OCI-LY1 (cell line): ENCODE measurements at regions not wholly inside any gene's neighbourhood (a gene's known extent, or its start where the extent isn't known, plus 50 kb on each side); places are given as distances from the start of the nearest gene placed in this dataset.

Experiments
- H2AFZ ChIP-seq: fragments of 200-600 bp; sonication (generic), shearing (Covaris generic); 2 replicates; pipeline ENCODE4 v1.6.0; 2014; ENCODE audit warnings: antibody characterized with exemption, mild to moderate bottlenecking, low read length
- H3F3A ChIP-seq: fragments of 200-600 bp; sonication (generic), shearing (Covaris generic); 2 replicates; pipeline ENCODE4 v1.6.0; 2014; ENCODE audit warnings: mild to moderate bottlenecking, antibody characterized with exemption, low read length, moderate library complexity; ENCODE audit not compliant: insufficient read depth
- H3K27ac ChIP-seq: fragments of 200-600 bp; sonication (generic); 2 replicates; pipeline ENCODE4 v1.5.1; 2014; ENCODE audit warnings: low read length, mixed run types, mild to moderate bottlenecking, low read depth; ENCODE audit not compliant: poor library complexity, severe bottlenecking
- H3K27me3 ChIP-seq: fragments of 200-600 bp; sonication (generic); 2 replicates; pipeline ENCODE4 v1.6.0; 2014; ENCODE audit warnings: antibody characterized with exemption, mild to moderate bottlenecking, low read length, moderate library complexity; ENCODE audit not compliant: insufficient read depth
- H3K36me3 ChIP-seq: fragments of 200-600 bp; sonication (generic); 2 replicates; pipeline ENCODE4 v1.6.1; 2014; ENCODE audit warnings: mild to moderate bottlenecking, antibody characterized with exemption, low read length, moderate library complexity, mixed read lengths; ENCODE audit not compliant: insufficient read depth
- H3K4me1 ChIP-seq: fragments of 200-600 bp; sonication (generic); 2 replicates; pipeline ENCODE4 v1.5.1; 2014; ENCODE audit warnings: mild to moderate bottlenecking, low read length, moderate library complexity; ENCODE audit not compliant: insufficient read depth, severe bottlenecking
- H3K4me2 ChIP-seq: fragments of 200-600 bp; sonication (generic), shearing (Covaris generic); 2 replicates; pipeline ENCODE4 v1.6.1; 2014; ENCODE audit warnings: low read length
- H3K4me3 ChIP-seq: fragments of 200-600 bp; sonication (generic); 2 replicates; pipeline ENCODE4 v1.5.1; 2014; ENCODE audit warnings: low read length, low read depth, mild to moderate bottlenecking, mixed read lengths; ENCODE audit not compliant: poor library complexity, severe bottlenecking
- H3K79me2 ChIP-seq: fragments of 200-600 bp; shearing (Covaris generic); 2 replicates; pipeline ENCODE4 v1.6.1; 2016; ENCODE audit warnings: mixed run types, low read length, mixed read lengths; ENCODE audit not compliant: insufficient read depth
- H3K9ac ChIP-seq: fragments of 200-600 bp; sonication (generic), shearing (Covaris generic); 2 replicates; pipeline ENCODE4 v1.6.1; 2014; ENCODE audit warnings: mild to moderate bottlenecking, low read length, mixed read lengths
- H3K9me2 ChIP-seq: fragments of 200-600 bp; sonication (generic), shearing (Covaris generic); 2 replicates; pipeline ENCODE4 v1.6.1; 2014; ENCODE audit warnings: low read depth, mild to moderate bottlenecking, low read length, mixed read lengths
- H3K9me3 ChIP-seq: fragments of 200-600 bp; shearing (Covaris generic); 2 replicates; pipeline ENCODE4 v1.6.1; 2014; ENCODE audit warnings: low read length, mixed read lengths
- H4K20me1 ChIP-seq: fragments of 200-600 bp; sonication (generic), shearing (Covaris generic); 2 replicates; pipeline ENCODE4 v1.6.0; 2016; ENCODE audit warnings: mild to moderate bottlenecking, low read length; ENCODE audit not compliant: insufficient read depth
- EZH2 ChIP-seq: fragments of 200-600 bp; sonication (generic), shearing (Covaris generic); IDR thresholded peaks from 2 replicates; pipeline ENCODE4 v1.8.0; 2017; ENCODE audit warnings: borderline replicate concordance, mixed run types, mild to moderate bottlenecking, antibody characterized with exemption, low read length, moderate library complexity, mixed read lengths
- TF ChIP-seq, protein P1 (sequence below): fragments of 200-600 bp; sonication (generic), shearing (Covaris generic); IDR thresholded peaks from 2 replicates; pipeline ENCODE4 v1.5.1; 2017; ENCODE audit warnings: mild to moderate bottlenecking, antibody characterized with exemption, low read length, moderate library complexity, mixed read lengths

GRCh38 chr6:119814609-119815400 is 465.2 kb upstream of the MAN1A1 start:
- no peaks in the 10 kb centered on the region for H4K20me1 ChIP-seq
- no peaks in the 10 kb centered on the region for H3K36me3 ChIP-seq
- H3K27ac ChIP-seq = no peak overlapping the region
- H3F3A ChIP-seq = no peaks in the 10 kb centered on the region
- no peak overlapping the region for H2AFZ ChIP-seq
- H3K9me3 ChIP-seq = no peaks in the 10 kb centered on the region
- H3K4me2 ChIP-seq = no peak overlapping the region
- no peaks in the 10 kb centered on the region for H3K79me2 ChIP-seq
- no peak overlapping the region for H3K4me3 ChIP-seq
- no peak overlapping the region for H3K9ac ChIP-seq
- H3K27me3 ChIP-seq = no peaks in the 10 kb centered on the region
- no peak for TF ChIP-seq EZH2
- TF ChIP-seq, protein P1, sequence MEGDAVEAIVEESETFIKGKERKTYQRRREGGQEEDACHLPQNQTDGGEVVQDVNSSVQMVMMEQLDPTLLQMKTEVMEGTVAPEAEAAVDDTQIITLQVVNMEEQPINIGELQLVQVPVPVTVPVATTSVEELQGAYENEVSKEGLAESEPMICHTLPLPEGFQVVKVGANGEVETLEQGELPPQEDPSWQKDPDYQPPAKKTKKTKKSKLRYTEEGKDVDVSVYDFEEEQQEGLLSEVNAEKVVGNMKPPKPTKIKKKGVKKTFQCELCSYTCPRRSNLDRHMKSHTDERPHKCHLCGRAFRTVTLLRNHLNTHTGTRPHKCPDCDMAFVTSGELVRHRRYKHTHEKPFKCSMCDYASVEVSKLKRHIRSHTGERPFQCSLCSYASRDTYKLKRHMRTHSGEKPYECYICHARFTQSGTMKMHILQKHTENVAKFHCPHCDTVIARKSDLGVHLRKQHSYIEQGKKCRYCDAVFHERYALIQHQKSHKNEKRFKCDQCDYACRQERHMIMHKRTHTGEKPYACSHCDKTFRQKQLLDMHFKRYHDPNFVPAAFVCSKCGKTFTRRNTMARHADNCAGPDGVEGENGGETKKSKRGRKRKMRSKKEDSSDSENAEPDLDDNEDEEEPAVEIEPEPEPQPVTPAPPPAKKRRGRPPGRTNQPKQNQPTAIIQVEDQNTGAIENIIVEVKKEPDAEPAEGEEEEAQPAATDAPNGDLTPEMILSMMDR = no peak
- H3K4me1 ChIP-seq = no peaks in the 10 kb centered on the region
- H3K9me2 ChIP-seq = no peaks in the 10 kb centered on the region

DNA sequence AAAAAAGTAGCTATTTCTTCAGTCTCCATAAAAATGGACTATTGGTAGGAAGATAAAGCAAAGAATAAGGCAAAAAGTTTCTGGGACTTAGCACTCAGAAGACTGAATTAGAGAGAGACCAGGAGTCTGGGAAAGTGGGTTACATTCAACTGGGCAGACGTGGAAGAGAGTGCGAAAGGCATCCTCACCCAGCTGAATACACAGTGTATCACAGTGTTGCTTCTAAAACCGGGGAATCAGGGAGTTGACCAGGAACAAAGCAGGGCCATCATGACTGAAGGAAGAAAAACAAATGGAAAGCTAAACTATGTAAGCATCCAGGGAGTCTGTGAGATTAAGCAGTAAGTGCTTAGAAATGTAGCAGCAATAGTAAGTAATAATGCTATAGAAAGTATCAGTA is 452.9 kb upstream of the MAN1A1 start:
- Histone ChIP-seq H2AFZ (no peak overlapping the region), H3K4me1 (no peaks in the 10 kb centered on the region), H3F3A (no peaks in the 10 kb centered on the region)

GRCh38 chr6:119801056-119801455 is 451.5 kb upstream of the MAN1A1 start:
- no peaks in the 10 kb centered on the region for H3F3A ChIP-seq
- no peak overlapping the region for H3K27ac ChIP-seq
- no peaks in the 10 kb centered on the region for H3K4me1 ChIP-seq
- H2AFZ ChIP-seq = no peak overlapping the region
- TF ChIP-seq, protein P1 = no peak
- no peak for TF ChIP-seq EZH2
- no peak overlapping the region for H3K9ac ChIP-seq
- H3K9me2 ChIP-seq = no peaks in the 10 kb centered on the region
- no peak overlapping the region for H3K4me3 ChIP-seq
- no peaks in the 10 kb centered on the region for H3K36me3 ChIP-seq
- H3K27me3 ChIP-seq = no peaks in the 10 kb centered on the region
- H3K4me2 ChIP-seq = no peak overlapping the region
- H3K9me3 ChIP-seq = no peaks in the 10 kb centered on the region
- H3K79me2 ChIP-seq = no peaks in the 10 kb centered on the region
- no peaks in the 10 kb centered on the region for H4K20me1 ChIP-seq

More for the DNA sequence above, 452.9 kb upstream of the MAN1A1 start:
- no peak overlapping the region for H3K4me2 ChIP-seq
- TF ChIP-seq, protein P1 = no peak
- TF ChIP-seq EZH2 = no peak
- no peaks in the 10 kb centered on the region for H4K20me1 ChIP-seq
- no peak overlapping the region for H3K27ac ChIP-seq
- no peaks in the 10 kb centered on the region for H3K9me3 ChIP-seq
- no peak overlapping the region for H3K9ac ChIP-seq
- no peaks in the 10 kb centered on the region for H3K79me2 ChIP-seq
- no peaks in the 10 kb centered on the region for H3K9me2 ChIP-seq
- H3K36me3 ChIP-seq = no peaks in the 10 kb centered on the region
- H3K4me3 ChIP-seq = no peak overlapping the region
- H3K27me3 ChIP-seq = no peaks in the 10 kb centered on the region
